ENCODE measurements at regions not wholly inside any gene's neighbourhood (a gene's known extent, or its start where the extent isn't known, plus 50 kb on each side); places are given as distances from the start of the nearest gene placed in this dataset.
"Not testable (repeated sequence)": the region's sequence is repeated elsewhere in the genome, so short reads cannot be mapped to it uniquely, and the experiment has no call there.

DNA sequence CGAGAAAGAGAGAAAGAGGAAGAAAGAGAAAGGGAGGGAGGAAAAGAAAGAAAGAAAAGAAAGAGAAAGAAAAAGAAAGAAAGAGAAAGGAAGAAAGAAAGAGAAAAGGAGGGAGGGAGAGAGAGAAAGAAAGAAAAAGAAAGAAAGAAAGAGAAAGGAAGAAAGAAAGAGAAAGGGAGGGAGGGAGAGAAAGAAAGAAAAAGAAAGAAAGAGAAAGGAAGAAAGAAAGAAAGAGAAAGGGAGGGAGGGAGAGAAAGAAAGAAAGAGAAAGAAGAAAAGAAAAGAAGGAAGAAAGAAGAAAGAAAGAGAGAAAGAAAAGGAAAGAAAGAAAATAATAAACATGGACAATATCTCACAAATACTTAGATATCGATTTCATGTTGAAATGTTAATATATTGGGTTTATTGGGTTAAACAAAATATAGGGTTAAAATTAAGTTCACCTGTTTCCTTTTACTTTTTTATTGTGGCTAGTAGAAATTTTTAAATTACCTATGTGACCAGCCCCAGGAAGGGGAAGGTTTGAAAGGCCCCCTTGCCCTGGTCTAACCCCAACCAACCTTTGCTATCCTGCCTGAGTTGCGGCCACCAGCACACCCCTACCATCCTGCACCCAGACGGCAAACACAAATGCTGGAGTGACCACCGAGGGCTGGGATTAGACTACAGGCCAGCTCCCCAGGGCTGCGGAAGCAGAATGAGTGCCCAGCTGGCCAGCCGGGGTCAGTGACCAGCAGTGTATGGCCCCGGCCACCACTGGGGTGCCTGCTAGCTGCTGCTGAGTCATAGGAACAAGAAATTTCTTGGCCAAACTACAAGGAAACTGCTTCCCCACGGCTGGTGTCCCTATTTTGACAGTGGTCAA, 81.0 kb upstream of the FGF3 start:
- CTCF ChIA-PET: interaction anchor here (0.6 to 2.9 kb wide), 9 partner anchors 8 to 298 kb away, joined by 3 to 17 read pairs (median 7); no protein-coding TSS in a partner anchor
- TF ChIP-seq, protein P1, sequence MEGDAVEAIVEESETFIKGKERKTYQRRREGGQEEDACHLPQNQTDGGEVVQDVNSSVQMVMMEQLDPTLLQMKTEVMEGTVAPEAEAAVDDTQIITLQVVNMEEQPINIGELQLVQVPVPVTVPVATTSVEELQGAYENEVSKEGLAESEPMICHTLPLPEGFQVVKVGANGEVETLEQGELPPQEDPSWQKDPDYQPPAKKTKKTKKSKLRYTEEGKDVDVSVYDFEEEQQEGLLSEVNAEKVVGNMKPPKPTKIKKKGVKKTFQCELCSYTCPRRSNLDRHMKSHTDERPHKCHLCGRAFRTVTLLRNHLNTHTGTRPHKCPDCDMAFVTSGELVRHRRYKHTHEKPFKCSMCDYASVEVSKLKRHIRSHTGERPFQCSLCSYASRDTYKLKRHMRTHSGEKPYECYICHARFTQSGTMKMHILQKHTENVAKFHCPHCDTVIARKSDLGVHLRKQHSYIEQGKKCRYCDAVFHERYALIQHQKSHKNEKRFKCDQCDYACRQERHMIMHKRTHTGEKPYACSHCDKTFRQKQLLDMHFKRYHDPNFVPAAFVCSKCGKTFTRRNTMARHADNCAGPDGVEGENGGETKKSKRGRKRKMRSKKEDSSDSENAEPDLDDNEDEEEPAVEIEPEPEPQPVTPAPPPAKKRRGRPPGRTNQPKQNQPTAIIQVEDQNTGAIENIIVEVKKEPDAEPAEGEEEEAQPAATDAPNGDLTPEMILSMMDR (IDR thresholded peaks at IDR 0.05; ENCODE audit: unreplicated experiment): no peak
- Mint-ChIP-seq H3K4me1 (ENCODE audit: low read depth, unreplicated experiment) (peaks cover 42% of the 10 kb centered on the region), H3K27ac (ENCODE audit: unreplicated experiment) (peak overlapping the region; percentile 77), H3K9me3 (ENCODE audit: low read depth, unreplicated experiment) (peaks cover 2% of the 10 kb centered on the region), H3K36me3 (ENCODE audit: insufficient read depth, unreplicated experiment) (peaks cover 4% of the 10 kb centered on the region), H3K4me3 (ENCODE audit: low read depth, unreplicated experiment) (peak overlapping the region; percentile 29), H3K27me3 (ENCODE audit: unreplicated experiment) (no peaks in the 10 kb centered on the region)
- intact Hi-C loops (cut with micrococcal nuclease; ENCODE audit: unreplicated experiment): no loop called here
- BruUV-seq (replicated peaks): TSS peak; percentile 88
- DNase-seq: peak; percentile 85

DNA sequence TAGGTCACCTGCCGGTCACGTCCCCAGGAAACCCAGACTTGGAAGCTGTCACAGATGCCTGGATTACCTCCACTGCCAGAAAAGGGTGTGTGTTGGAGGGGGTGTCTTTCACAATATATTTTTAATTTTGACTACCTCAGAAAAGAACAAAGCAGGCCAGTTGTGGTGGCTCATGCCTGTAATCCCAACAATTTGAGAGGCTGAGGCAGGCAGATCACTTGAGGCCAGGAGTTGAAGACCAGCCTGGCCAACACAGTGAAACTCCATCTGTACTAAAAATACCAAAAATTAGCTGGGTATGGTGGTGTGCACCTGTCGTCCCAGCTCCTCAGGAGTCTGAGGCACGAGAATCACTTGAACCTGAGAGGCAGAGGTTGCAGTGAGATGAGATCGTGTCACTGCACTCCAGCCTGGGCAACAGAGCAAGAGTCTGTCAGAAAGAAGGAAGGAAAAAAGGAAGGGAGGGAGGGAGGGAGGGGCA, 81.6 kb upstream of the FGF3 start:
- BruUV-seq (replicated peaks); H3K36me3 Mint-ChIP-seq (ENCODE audit: insufficient read depth, unreplicated experiment); intact Hi-C loops (cut with micrococcal nuclease; ENCODE audit: unreplicated experiment); DNase-seq; H3K27me3 Mint-ChIP-seq (ENCODE audit: unreplicated experiment); H3K9me3 Mint-ChIP-seq (ENCODE audit: low read depth, unreplicated experiment): not testable (repeated sequence)
- CTCF ChIA-PET: interaction anchor here (0.7 to 2.9 kb wide), 17 partner anchors 8 to 581 kb away, joined by 3 to 17 read pairs (median 4); partner anchors contain the start of gene FADD
- H3K4me1 Mint-ChIP-seq (ENCODE audit: low read depth, unreplicated experiment): peaks cover 48% of the 10 kb centered on the region
- H3K4me3 Mint-ChIP-seq (ENCODE audit: low read depth, unreplicated experiment): peak overlapping the region; percentile 29
- peak overlapping the region; percentile 77 for H3K27ac Mint-ChIP-seq (ENCODE audit: unreplicated experiment)

DNA sequence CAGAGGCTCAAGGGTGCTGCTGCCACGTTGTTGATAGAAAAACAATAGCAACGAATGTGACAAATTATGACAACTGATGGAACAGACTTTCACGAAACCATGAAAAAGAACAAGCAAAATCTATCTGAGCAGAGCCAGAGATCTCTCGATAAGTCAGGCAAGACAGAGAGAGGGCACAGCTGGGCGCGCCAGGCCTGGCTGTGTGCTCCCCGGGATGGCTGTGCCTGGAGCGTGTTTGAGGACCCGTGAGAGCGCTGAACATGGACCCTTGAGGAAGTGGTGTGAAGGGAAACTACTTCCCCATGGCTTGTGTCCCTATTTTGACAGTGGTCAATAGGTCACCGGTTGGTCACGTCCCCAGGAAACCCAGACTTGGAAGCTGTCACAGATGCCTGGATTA, 83.1 kb upstream of the FGF3 start:
- BruUV-seq (replicated peaks): no TSS peak
- Mint-ChIP-seq H3K4me3 (ENCODE audit: low read depth, unreplicated experiment) (no peak overlapping the region), H3K9me3 (ENCODE audit: low read depth, unreplicated experiment) (no peaks in the 10 kb centered on the region), H3K27me3 (ENCODE audit: unreplicated experiment) (no peaks in the 10 kb centered on the region), H3K36me3 (ENCODE audit: insufficient read depth, unreplicated experiment) (peaks cover 11% of the 10 kb centered on the region), H3K4me1 (ENCODE audit: low read depth, unreplicated experiment) (peaks cover 63% of the 10 kb centered on the region), H3K27ac (ENCODE audit: unreplicated experiment) (no peak overlapping the region)
- CTCF ChIA-PET: interaction anchor here (2.9 kb wide), 1 partner anchor 13 kb away, joined by 17 read pairs; no protein-coding TSS in a partner anchor
- no peak for DNase-seq
- TF ChIP-seq, protein P1 (IDR thresholded peaks at IDR 0.05; ENCODE audit: unreplicated experiment): no peak
- intact Hi-C loops (cut with micrococcal nuclease; ENCODE audit: unreplicated experiment): no loop called here

DNA sequence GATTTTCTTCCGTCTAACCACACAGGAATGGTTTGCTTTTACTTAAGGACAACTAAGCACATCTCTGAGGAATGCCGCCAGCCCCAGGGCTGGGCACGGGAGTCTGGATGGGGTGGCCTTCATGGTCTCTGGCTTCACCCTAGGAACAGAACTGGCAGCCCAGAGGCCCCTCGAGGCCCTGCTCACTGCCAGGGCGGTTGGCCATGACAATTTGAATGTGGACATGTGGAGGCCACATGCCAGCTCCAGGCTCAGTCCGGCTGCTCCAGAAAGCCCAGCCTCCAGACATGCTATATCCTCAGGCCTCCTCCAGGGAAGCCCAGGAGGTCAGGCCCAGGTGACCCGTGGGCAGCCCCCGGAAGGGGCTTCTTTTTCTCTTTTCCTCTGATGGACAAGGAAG, 84.0 kb upstream of the FGF3 start:
- TF ChIP-seq, protein P1 (IDR thresholded peaks at IDR 0.05; ENCODE audit: unreplicated experiment): no peak
- BruUV-seq (replicated peaks): no TSS peak
- Mint-ChIP-seq H3K4me1 (ENCODE audit: low read depth, unreplicated experiment) (peaks cover 64% of the 10 kb centered on the region), H3K36me3 (ENCODE audit: insufficient read depth, unreplicated experiment) (peaks cover 15% of the 10 kb centered on the region), H3K4me3 (ENCODE audit: low read depth, unreplicated experiment) (no peak overlapping the region), H3K9me3 (ENCODE audit: low read depth, unreplicated experiment) (no peaks in the 10 kb centered on the region), H3K27ac (ENCODE audit: unreplicated experiment) (no peak overlapping the region), H3K27me3 (ENCODE audit: unreplicated experiment) (no peaks in the 10 kb centered on the region)
- intact Hi-C loops (cut with micrococcal nuclease; ENCODE audit: unreplicated experiment): no loop called here
- no peak for DNase-seq
- CTCF ChIA-PET: no interaction called here
